WI38 (cell line): ENCODE measurements at regions not wholly inside any gene's neighbourhood (a gene's known extent, or its start where the extent isn't known, plus 50 kb on each side); places are given as distances from the start of the nearest gene placed in this dataset.

Experiments used
- H3K4me3 ChIP-seq: 2 replicates; pipeline ENCODE4 v1.5.1; 2011; ENCODE audit warnings: low read depth, mild to moderate bottlenecking, control low read depth, low read length
- CTCF ChIP-seq: IDR thresholded peaks from 2 replicates; pipeline ENCODE4 v1.5.1; 2012; ENCODE audit warnings: low read depth, mild to moderate bottlenecking, control low read depth, low read length

GRCh38 chr16:86193528-86194193 is 294.7 kb downstream of the IRF8 start:
- TF ChIP-seq CTCF = no peak
- no peak overlapping the region for H3K4me3 ChIP-seq

- TF ChIP-seq CTCF = no peak
- no peak overlapping the region for H3K4me3 ChIP-seq
Observed at GRCh38 chr16:86195863-86196630, 297.1 kb downstream of the IRF8 start.

- no peak for TF ChIP-seq CTCF
Observed at GRCh38 chr16:86196687-86197391, 297.9 kb downstream of the IRF8 start.

GRCh38 chr16:86198206-86199118 is 299.5 kb downstream of the IRF8 start:
- no peak overlapping the region for H3K4me3 ChIP-seq

More at GRCh38 chr16:86196687-86197391, 297.9 kb downstream of the IRF8 start:
- H3K4me3 ChIP-seq = no peak overlapping the region

GRCh38 chr16:86199182-86199581 is 300.2 kb downstream of the IRF8 start:
- TF ChIP-seq CTCF = no peak
- no peak overlapping the region for H3K4me3 ChIP-seq

More at GRCh38 chr16:86198206-86199118, 299.5 kb downstream of the IRF8 start:
- TF ChIP-seq CTCF = no peak

GRCh38 chr16:86199871-86200695 is 301.1 kb downstream of the IRF8 start:
- TF ChIP-seq CTCF = no peak
- H3K4me3 ChIP-seq = peak overlapping the region; percentile 41
